Fibroblast of lung (primary cell): ENCODE measurements at regions not wholly inside any gene's neighbourhood (a gene's known extent, or its start where the extent isn't known, plus 50 kb on each side); places are given as distances from the start of the nearest gene placed in this dataset.
"Not testable (repeated sequence)": the region's sequence is repeated elsewhere in the genome, so short reads cannot be mapped to it uniquely, and the experiment has no call there.

ENCODE experiments used
- DNase-seq, 2 donors: peaks; one replicate each; pipeline versions ENCODE4 v3.0.0 to v3.0.0-alpha.2; 2010; ENCODE audit warnings: low read depth in 2 of 2
- H2AFZ ChIP-seq: 2 replicates; pipeline ENCODE4 v1.5.1; 2012; ENCODE audit warnings: low read length, control low read depth, inconsistent platforms
- H3K27ac ChIP-seq: 2 replicates; pipeline ENCODE4 v1.5.1; 2011; ENCODE audit warnings: low read length, control low read depth; ENCODE audit not compliant: insufficient read depth
- H3K27me3 ChIP-seq: 2 replicates; pipeline ENCODE4 v1.5.1; 2011; ENCODE audit warnings: mild to moderate bottlenecking, low read length; ENCODE audit not compliant: control insufficient read depth, insufficient read depth
- H3K36me3 ChIP-seq: 2 replicates; pipeline ENCODE4 v1.5.1; 2011; ENCODE audit warnings: low read length; ENCODE audit not compliant: control insufficient read depth, insufficient read depth
- H3K4me1 ChIP-seq: 2 replicates; pipeline ENCODE4 v1.5.1; 2011; ENCODE audit warnings: low read length; ENCODE audit not compliant: control insufficient read depth, insufficient read depth; ENCODE audit errors: extremely low read depth
- H3K4me2 ChIP-seq: 2 replicates; pipeline ENCODE4 v1.5.1; 2011; ENCODE audit warnings: low read length, control low read depth; ENCODE audit not compliant: insufficient read depth; ENCODE audit errors: extremely low read depth
- H3K4me3 ChIP-seq, 4 experiments: fragments of 200-600 bp in 1 of 4; sonication (generic) in 1 of 4; replicated peaks in 1 of 4; 2 replicates each; pipeline ENCODE4 v1.5.1; 2011 to 2016; ENCODE audit warnings: low read length in 4 of 4, low read depth in 3 of 4, mild to moderate bottlenecking in 3 of 4, control low read depth in 2 of 4, inconsistent platforms in 1 of 4, mixed read lengths in 1 of 4; ENCODE audit not compliant: insufficient read depth in 1 of 4; ENCODE audit errors: control extremely low read depth in 1 of 4
- H3K79me2 ChIP-seq: 2 replicates; pipeline ENCODE4 v1.5.1; 2012; ENCODE audit warnings: mild to moderate bottlenecking, low read length, inconsistent platforms; ENCODE audit not compliant: control insufficient read depth, insufficient read depth
- H3K9ac ChIP-seq: 2 replicates; pipeline ENCODE4 v1.5.1; 2011; ENCODE audit warnings: mild to moderate bottlenecking, low read length, control low read depth; ENCODE audit not compliant: insufficient read depth
- H3K9me3 ChIP-seq: 2 replicates; pipeline ENCODE4 v1.5.1; 2012; ENCODE audit warnings: low read depth, low read length; ENCODE audit not compliant: control insufficient read depth, insufficient read depth
- H4K20me1 ChIP-seq: 2 replicates; pipeline ENCODE4 v1.5.1; 2011; ENCODE audit warnings: low read length; ENCODE audit not compliant: control insufficient read depth, insufficient read depth; ENCODE audit errors: extremely low read depth

GRCh38 chr16:29171296-29171695 lies 186.4 kb downstream of the LAT start:
- H3K27me3 ChIP-seq, H3K79me2 ChIP-seq, H2AFZ ChIP-seq, H3K9ac ChIP-seq, H3K9me3 ChIP-seq, H3K4me3 ChIP-seq, H3K4me2 ChIP-seq, H3K36me3 ChIP-seq, H4K20me1 ChIP-seq, DNase-seq, H3K27ac ChIP-seq, H3K4me1 ChIP-seq: not testable (repeated sequence)

- not testable (repeated sequence) for H3K79me2 ChIP-seq, H3K4me3 ChIP-seq, H3K9me3 ChIP-seq, H4K20me1 ChIP-seq, H3K27ac ChIP-seq, H3K4me2 ChIP-seq, H2AFZ ChIP-seq, H3K9ac ChIP-seq, H3K4me1 ChIP-seq, H3K27me3 ChIP-seq, H3K36me3 ChIP-seq
- DNase-seq, result peak in 1 of 2 donors; percentile 22
These were observed 185.7 kb downstream of the LAT start for GRCh38 chr16:29170393-29171119.

DNA sequence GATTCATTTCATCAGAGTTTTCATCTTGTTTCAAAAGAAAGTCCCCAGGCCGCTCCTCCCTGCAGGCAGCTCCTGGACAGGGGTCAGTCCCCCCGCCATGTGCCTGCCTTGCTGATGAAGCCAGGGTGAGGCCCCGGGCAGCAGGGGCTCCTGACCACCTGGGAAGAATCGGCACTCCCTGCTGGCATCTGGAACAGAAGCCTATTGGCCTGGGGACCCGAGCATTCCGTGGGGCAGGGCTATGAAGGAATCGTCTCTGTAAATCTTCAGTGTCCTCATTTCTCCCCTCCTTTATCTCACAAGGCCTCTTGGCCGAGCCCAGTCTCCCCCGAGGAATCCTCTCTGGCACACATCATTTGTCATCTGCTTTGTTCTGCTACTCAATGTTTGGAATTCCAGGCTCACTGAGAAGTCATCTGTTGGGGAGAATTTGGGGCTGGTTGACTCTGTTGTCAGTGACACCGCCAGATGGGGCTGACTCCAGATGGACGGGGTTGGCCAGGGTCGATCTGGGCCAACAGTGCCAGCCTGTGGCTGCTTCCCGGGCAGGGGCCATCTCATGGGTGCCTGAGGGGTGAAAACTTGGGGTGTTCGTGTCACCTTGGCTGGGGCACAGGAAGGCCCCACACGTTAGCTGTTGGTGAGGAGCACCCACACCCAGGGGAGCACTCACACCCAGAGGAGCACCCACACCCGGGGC lies 184.6 kb downstream of the LAT start:
- H3K4me3 ChIP-seq, H3K79me2 ChIP-seq, H2AFZ ChIP-seq, H3K4me2 ChIP-seq, H3K4me1 ChIP-seq, H4K20me1 ChIP-seq, H3K36me3 ChIP-seq, H3K9ac ChIP-seq, H3K9me3 ChIP-seq, H3K27ac ChIP-seq, H3K27me3 ChIP-seq: not testable (repeated sequence)
- DNase-seq, result peak; percentile 16 to 29

GRCh38 chr16:29168515-29169259 lies 183.8 kb downstream of the LAT start:
- not testable (repeated sequence) for H3K4me2 ChIP-seq, H3K4me3 ChIP-seq, H2AFZ ChIP-seq, H3K9me3 ChIP-seq, H3K36me3 ChIP-seq, H4K20me1 ChIP-seq, H3K9ac ChIP-seq, H3K27ac ChIP-seq, H3K79me2 ChIP-seq, DNase-seq, H3K27me3 ChIP-seq, H3K4me1 ChIP-seq

DNA sequence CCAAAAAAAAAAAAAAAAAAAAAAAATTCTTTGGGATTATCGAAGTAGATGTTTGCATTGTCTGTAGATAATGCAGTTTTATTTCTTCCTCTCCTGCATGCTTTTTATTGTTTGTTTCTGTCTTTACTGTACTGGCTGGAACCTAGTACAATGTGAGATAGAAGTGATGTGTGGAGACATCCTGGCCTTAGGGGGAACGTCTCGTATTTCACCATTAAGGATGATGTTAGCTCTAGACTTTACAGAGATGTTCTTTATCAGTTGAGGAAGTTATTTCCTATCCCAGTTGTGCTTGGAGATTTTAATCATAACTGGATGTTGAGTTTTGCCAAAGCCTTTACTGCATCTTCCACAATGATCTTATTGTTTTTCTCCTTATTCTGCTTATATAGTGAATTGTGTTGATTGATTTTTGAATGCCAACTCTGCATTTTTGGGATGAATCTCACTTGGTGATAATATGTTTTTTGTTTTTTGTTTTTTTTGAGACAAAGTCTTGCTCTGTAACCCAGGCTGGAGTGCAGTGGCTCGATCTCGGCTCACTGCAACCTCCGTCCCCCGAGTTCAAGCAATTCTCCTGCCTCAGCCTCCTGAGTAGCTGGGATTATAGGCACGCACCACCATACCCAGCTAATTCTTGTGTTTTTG lies 179.7 kb downstream of the LAT start:
- H3K36me3 ChIP-seq, H3K9me3 ChIP-seq, H3K4me3 ChIP-seq, H3K27me3 ChIP-seq, DNase-seq, H3K27ac ChIP-seq, H3K4me2 ChIP-seq, H3K79me2 ChIP-seq, H2AFZ ChIP-seq, H3K4me1 ChIP-seq, H4K20me1 ChIP-seq, H3K9ac ChIP-seq: not testable (repeated sequence)

DNA sequence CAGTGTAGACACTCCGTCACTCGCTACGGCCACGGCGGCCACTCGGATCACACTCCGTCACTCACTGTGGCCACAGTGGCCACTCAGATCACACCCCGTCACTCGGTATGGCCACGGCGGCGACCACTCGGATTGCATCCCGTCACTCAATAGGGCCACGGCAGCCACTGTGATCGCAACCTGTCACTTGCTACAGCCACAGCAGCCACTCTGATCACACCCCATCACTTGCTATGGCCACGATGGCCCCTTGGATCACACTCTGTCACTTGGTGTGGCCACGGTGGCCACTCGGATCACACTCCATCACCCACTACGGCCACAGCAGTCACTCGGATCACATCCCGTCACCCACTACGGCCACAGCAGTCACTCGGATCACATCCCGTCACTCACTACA lies 175.3 kb downstream of the LAT start:
- DNase-seq, H3K27me3 ChIP-seq, H3K4me1 ChIP-seq, H3K4me3 ChIP-seq, H4K20me1 ChIP-seq, H3K4me2 ChIP-seq, H2AFZ ChIP-seq, H3K79me2 ChIP-seq, H3K9me3 ChIP-seq, H3K9ac ChIP-seq, H3K36me3 ChIP-seq, H3K27ac ChIP-seq: not testable (repeated sequence)
